ENCODE measurements at regions not wholly inside any gene's neighbourhood (a gene's known extent, or its start where the extent isn't known, plus 50 kb on each side); places are given as distances from the start of the nearest gene placed in this dataset.

- no peaks in the 10 kb centered on the region for H3K9me3 ChIP-seq (ENCODE audit: low read length)
- no peaks in the 10 kb centered on the region for H3K9me2 ChIP-seq (ENCODE audit: insufficient read depth, low read length)
- no peak overlapping the region for H3K4me2 ChIP-seq (ENCODE audit: low read length)
- no peaks in the 10 kb centered on the region for H3K79me2 ChIP-seq (replicated peaks; ENCODE audit: insufficient read depth, low read length)
- H3K27ac ChIP-seq (ENCODE audit: low read length): no peak overlapping the region
- H3K36me3 ChIP-seq (ENCODE audit: insufficient read depth, low read length): no peaks in the 10 kb centered on the region
- no peak overlapping the region for H3K4me3 ChIP-seq (ENCODE audit: low read length)
- TF ChIP-seq REST (IDR thresholded peaks at IDR 0.05; ENCODE audit: borderline replicate concordance): no peak
- no peak for TF ChIP-seq EP300 (conservative IDR thresholded peaks at IDR 0.05; ENCODE audit: poor library complexity, severe bottlenecking)
- no peak for TF ChIP-seq RAD21 (conservative IDR thresholded peaks at IDR 0.05)
- TF ChIP-seq POLR2AphosphoS5 (IDR thresholded peaks at IDR 0.05): no peak
- no peak for TF ChIP-seq SMC3 (conservative IDR thresholded peaks at IDR 0.05; ENCODE audit: poor library complexity)
- no peak for TF ChIP-seq EZH2 (IDR thresholded peaks at IDR 0.05; ENCODE audit: borderline replicate concordance, insufficient read depth, low read length, poor library complexity, severe bottlenecking)
- no peak for TF ChIP-seq TAF1 (IDR thresholded peaks at IDR 0.05; ENCODE audit: low read depth)
- no peak for TF ChIP-seq MXI1 (conservative IDR thresholded peaks at IDR 0.05; ENCODE audit: poor library complexity, severe bottlenecking)
- TF ChIP-seq CTCF (IDR thresholded peaks at IDR 0.05; ENCODE audit: poor library complexity, severe bottlenecking): no peak
- no peaks in the 10 kb centered on the region for H4K20me1 ChIP-seq (ENCODE audit: insufficient read depth)
- no peak overlapping the region for H3K9ac ChIP-seq (ENCODE audit: low read length)
- no peaks in the 10 kb centered on the region for H3K27me3 ChIP-seq (ENCODE audit: insufficient read depth, low read depth, low read length)
- no peaks in the 10 kb centered on the region for H3F3A ChIP-seq (ENCODE audit: insufficient read depth, low read length, poor library complexity, severe bottlenecking)
- H2AFZ ChIP-seq (ENCODE audit: low read depth, low read length): no peak overlapping the region
Observed at GRCh38 chr5:34571677-34572041, 84.5 kb upstream of the RAI14 start.

DNA sequence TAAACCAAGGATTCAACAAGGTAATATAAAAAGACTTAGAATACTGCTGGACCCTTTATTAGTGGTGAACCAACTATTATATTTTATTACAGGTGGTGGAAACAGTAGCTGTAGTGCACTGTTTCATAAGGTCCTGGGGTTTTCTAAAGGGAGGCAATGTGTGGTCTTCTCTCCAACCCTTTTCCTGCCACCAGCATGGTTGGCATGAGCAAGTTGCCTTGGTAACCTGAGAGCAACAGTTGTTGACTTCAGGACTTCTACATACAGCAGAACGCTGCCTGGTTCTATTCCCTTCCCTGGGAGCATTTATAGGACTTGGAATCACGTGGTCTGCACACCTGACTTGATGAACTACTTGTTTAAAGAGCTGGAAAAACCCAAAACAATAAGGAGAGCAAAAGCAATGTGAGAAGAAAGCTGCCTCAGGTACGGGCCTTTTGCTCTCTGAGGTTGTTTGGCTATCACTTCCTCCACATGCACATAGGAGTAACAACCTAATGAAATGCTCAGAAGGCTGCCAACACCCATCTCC lies 81.1 kb upstream of the RAI14 start:
- Histone ChIP-seq H3F3A (ENCODE audit: insufficient read depth, low read length, poor library complexity, severe bottlenecking) (no peaks in the 10 kb centered on the region), H3K9me2 (ENCODE audit: insufficient read depth, low read length) (no peaks in the 10 kb centered on the region), H3K36me3 (ENCODE audit: insufficient read depth, low read length) (no peaks in the 10 kb centered on the region)

More for the DNA sequence above, 81.1 kb upstream of the RAI14 start:
- Histone ChIP-seq H4K20me1 (ENCODE audit: insufficient read depth) (no peaks in the 10 kb centered on the region), H3K9ac (ENCODE audit: low read length) (no peak overlapping the region), H3K27ac (ENCODE audit: low read length) (no peak overlapping the region), H3K79me2 (replicated peaks; ENCODE audit: insufficient read depth, low read length) (no peaks in the 10 kb centered on the region), H3K27me3 (ENCODE audit: insufficient read depth, low read depth, low read length) (no peaks in the 10 kb centered on the region), H3K4me2 (ENCODE audit: low read length) (no peak overlapping the region), H2AFZ (ENCODE audit: low read depth, low read length) (no peak overlapping the region), H3K9me3 (ENCODE audit: low read length) (no peaks in the 10 kb centered on the region), H3K4me3 (ENCODE audit: low read length) (no peak overlapping the region)
- no peak for TF ChIP-seq SMC3 (conservative IDR thresholded peaks at IDR 0.05; ENCODE audit: poor library complexity)
- no peak for TF ChIP-seq MXI1 (conservative IDR thresholded peaks at IDR 0.05; ENCODE audit: poor library complexity, severe bottlenecking)
- TF ChIP-seq TAF1 (IDR thresholded peaks at IDR 0.05; ENCODE audit: low read depth): no peak
- TF ChIP-seq RAD21 (conservative IDR thresholded peaks at IDR 0.05): no peak
- TF ChIP-seq CTCF (IDR thresholded peaks at IDR 0.05; ENCODE audit: poor library complexity, severe bottlenecking): no peak
- TF ChIP-seq EZH2 (IDR thresholded peaks at IDR 0.05; ENCODE audit: borderline replicate concordance, insufficient read depth, low read length, poor library complexity, severe bottlenecking): no peak
- TF ChIP-seq REST (IDR thresholded peaks at IDR 0.05; ENCODE audit: borderline replicate concordance): no peak
- TF ChIP-seq EP300 (conservative IDR thresholded peaks at IDR 0.05; ENCODE audit: poor library complexity, severe bottlenecking): no peak
- TF ChIP-seq POLR2AphosphoS5 (IDR thresholded peaks at IDR 0.05): no peak

Measured in neural cell (in vitro differentiated cells).